ENCODE measurements at regions not wholly inside any gene's neighbourhood (a gene's known extent, or its start where the extent isn't known, plus 50 kb on each side); places are given as distances from the start of the nearest gene placed in this dataset.

GRCh38 chr2:125085904-125086303 is 1060.8 kb downstream of the CNTNAP5 start:
- H3K9me3 Mint-ChIP-seq = no peaks in the 10 kb centered on the region

DNA sequence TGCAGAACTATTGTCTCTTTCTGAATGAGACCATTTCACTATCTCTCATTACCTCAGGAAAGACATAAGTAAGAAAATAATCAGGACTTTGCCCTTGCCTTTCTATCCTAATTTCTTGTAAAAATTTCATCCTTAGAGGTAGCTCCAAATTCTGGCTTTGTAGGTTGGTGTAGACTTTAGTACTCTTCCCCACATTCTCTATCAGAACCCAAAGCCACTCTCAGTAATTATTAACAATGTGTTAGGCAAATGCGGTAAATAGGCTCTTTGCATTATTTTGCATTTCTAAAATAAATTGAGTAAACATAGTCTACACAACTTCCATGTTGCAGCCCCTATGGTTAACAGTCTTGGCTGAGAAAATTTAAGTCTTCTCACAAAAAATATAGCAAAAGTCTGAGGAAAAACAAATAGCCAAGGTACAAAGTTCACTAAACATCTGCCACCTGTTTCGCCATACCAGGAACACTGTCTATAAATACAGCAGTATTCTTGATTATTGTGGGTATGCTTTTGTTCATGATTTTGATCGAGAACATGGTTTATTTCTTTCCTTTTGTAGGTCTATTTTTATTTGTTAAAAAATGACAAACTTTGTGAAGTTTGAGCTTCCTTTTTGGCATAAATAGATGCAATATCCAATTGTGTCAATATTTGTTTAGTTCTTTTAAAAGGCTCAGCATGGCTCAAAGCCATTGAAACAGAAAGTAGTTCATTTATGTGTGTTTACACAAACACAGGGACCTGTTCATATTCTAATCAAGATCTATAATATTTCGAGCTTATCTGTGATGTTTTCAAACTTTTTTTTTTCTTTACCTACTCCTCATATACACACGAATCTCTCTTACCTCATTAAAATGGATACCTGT is 1061.5 kb downstream of the CNTNAP5 start:
- DNase-seq = no peak
- no peaks in the 10 kb centered on the region for H3K36me3 Mint-ChIP-seq (ENCODE audit: low read depth)
- H3K4me3 Mint-ChIP-seq = no peak overlapping the region
- no peaks in the 10 kb centered on the region for H3K9me3 Mint-ChIP-seq
- TF ChIP-seq, protein P1, sequence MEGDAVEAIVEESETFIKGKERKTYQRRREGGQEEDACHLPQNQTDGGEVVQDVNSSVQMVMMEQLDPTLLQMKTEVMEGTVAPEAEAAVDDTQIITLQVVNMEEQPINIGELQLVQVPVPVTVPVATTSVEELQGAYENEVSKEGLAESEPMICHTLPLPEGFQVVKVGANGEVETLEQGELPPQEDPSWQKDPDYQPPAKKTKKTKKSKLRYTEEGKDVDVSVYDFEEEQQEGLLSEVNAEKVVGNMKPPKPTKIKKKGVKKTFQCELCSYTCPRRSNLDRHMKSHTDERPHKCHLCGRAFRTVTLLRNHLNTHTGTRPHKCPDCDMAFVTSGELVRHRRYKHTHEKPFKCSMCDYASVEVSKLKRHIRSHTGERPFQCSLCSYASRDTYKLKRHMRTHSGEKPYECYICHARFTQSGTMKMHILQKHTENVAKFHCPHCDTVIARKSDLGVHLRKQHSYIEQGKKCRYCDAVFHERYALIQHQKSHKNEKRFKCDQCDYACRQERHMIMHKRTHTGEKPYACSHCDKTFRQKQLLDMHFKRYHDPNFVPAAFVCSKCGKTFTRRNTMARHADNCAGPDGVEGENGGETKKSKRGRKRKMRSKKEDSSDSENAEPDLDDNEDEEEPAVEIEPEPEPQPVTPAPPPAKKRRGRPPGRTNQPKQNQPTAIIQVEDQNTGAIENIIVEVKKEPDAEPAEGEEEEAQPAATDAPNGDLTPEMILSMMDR (IDR thresholded peaks at IDR 0.05) = no peak
- H3K4me1 Mint-ChIP-seq = no peaks in the 10 kb centered on the region
- no peak overlapping the region for H3K27ac Mint-ChIP-seq
- peaks cover 5% of the 10 kb centered on the region for H3K27me3 Mint-ChIP-seq (ENCODE audit: low read depth, poor library complexity)

More at GRCh38 chr2:125085904-125086303, 1060.8 kb downstream of the CNTNAP5 start:
- H3K4me3 Mint-ChIP-seq = no peak overlapping the region
- no peak overlapping the region for H3K27ac Mint-ChIP-seq
- H3K4me1 Mint-ChIP-seq = no peaks in the 10 kb centered on the region
- TF ChIP-seq, protein P1 (IDR thresholded peaks at IDR 0.05) = no peak
- no peak for DNase-seq
- H3K36me3 Mint-ChIP-seq (ENCODE audit: low read depth) = no peaks in the 10 kb centered on the region
- peaks cover 5% of the 10 kb centered on the region for H3K27me3 Mint-ChIP-seq (ENCODE audit: low read depth, poor library complexity)

- TF ChIP-seq, protein P1 (IDR thresholded peaks at IDR 0.05) = no peak
- Mint-ChIP-seq H3K4me3 (no peak overlapping the region), H3K4me1 (no peaks in the 10 kb centered on the region), H3K27ac (no peak overlapping the region), H3K9me3 (no peaks in the 10 kb centered on the region), H3K27me3 (ENCODE audit: low read depth, poor library complexity) (peaks cover 5% of the 10 kb centered on the region), H3K36me3 (ENCODE audit: low read depth) (no peaks in the 10 kb centered on the region)
- no peak for DNase-seq
These were observed 1067.4 kb downstream of the CNTNAP5 start for GRCh38 chr2:125092276-125093009.

- no peak overlapping the region for H3K27ac Mint-ChIP-seq
- no peaks in the 10 kb centered on the region for H3K4me1 Mint-ChIP-seq
- no peaks in the 10 kb centered on the region for H3K36me3 Mint-ChIP-seq (ENCODE audit: low read depth)
- H3K4me3 Mint-ChIP-seq = no peak overlapping the region
- H3K27me3 Mint-ChIP-seq (ENCODE audit: low read depth, poor library complexity) = no peaks in the 10 kb centered on the region
- TF ChIP-seq, protein P1 (IDR thresholded peaks at IDR 0.05) = no peak
- no peak for DNase-seq
- H3K9me3 Mint-ChIP-seq = no peaks in the 10 kb centered on the region
These were observed 1070.7 kb downstream of the CNTNAP5 start for GRCh38 chr2:125095826-125096225.

- Mint-ChIP-seq H3K27me3 (ENCODE audit: low read depth, poor library complexity) (no peaks in the 10 kb centered on the region), H3K4me3 (no peak overlapping the region), H3K9me3 (no peaks in the 10 kb centered on the region), H3K27ac (no peak overlapping the region), H3K4me1 (no peaks in the 10 kb centered on the region), H3K36me3 (ENCODE audit: low read depth) (no peaks in the 10 kb centered on the region)
- TF ChIP-seq, protein P1 (IDR thresholded peaks at IDR 0.05) = no peak
- no peak for DNase-seq
These were observed 1081.6 kb downstream of the CNTNAP5 start for GRCh38 chr2:125106710-125107109.

Data from nephron progenitor cell (in vitro differentiated cells).